ENCODE measurements at regions not wholly inside any gene's neighbourhood (a gene's known extent, or its start where the extent isn't known, plus 50 kb on each side); places are given as distances from the start of the nearest gene placed in this dataset.

DNA sequence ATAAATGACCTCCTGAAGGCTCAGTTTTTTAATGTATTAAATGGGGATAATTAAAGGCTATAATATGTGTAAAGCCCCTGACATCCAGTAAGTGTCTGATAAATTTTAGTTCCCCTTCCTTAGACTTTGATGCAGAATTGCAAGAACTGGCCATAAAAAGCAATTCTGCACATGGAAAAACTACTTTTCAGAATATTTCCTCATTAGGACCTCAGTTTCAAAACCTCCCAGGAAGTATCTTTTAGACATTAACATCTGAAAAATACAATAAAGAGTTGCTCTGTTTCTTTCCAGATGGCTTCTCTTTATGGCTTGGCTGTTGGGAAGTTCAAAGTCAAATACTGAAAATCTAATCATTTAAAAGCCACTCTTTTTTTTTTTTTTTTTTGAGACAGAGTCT is 106.3 kb upstream of the ZNF217 start:
- no peak for DNase-seq
- in situ Hi-C loops (cut with HindIII; ENCODE audit: low pct_ligation_motif_present, low pct_unique_long_range_greater_than_20kb, low sequenced_read_pairs): no loop called here

DNA sequence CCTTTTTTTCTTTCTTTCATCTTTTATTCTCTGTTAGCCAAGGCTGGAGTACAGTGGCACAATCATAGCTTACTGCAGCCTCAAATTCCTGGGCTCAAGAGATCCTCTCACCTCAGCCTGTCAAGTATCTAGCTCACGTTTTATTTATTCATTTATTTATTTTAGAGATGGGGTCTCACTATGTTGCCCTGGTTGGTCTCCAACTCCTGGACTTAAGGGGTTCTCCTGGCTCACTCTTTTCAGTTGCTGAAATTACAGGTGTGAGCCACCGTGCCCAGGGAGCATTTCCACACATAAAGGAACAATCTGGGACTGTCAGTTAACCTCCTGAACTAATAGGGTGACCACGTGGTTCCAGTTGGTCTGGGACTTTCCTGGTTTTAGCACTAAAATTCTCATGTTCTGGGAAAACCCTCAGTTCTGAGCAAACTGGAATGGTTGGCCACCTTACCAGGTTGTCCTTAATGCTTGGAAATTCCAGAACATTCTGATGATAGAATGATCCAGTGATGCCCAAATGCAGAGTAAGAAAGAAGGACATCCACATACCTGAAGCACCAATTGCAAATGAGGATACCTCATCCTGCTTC is 105.5 kb upstream of the ZNF217 start:
- DNase-seq: no peak
- in situ Hi-C loops (cut with HindIII; ENCODE audit: low pct_ligation_motif_present, low pct_unique_long_range_greater_than_20kb, low sequenced_read_pairs): no loop called here

DNA sequence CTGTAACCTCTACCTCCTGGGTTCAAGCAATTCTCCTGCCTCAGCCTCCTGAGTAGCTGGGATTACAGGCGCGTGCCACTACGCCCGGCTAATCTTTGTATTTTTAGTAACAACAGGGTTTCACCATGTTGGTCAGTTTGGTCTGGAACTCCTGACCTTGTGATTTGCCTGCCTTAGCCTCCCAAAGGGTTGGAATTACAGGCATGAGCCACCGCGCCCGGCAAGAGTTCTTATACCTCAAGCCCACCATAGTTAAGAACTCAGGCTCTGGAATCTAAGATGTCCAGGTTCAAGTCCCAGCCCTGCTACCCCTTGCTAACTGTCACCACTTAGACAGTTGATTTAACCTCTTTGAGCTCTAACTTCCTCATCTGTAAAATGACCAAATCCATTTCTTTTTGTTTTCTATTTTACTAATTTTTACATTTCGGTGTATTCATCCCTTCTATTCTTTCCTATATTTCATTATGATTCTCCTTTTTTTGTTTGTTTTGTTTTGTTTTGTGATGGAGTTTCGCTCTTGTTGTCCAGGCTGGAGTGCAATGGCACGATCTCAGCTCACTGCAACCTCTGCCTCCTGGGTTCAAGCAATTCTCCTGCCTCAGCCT is 104.8 kb upstream of the ZNF217 start:
- in situ Hi-C loops (cut with HindIII; ENCODE audit: low pct_ligation_motif_present, low pct_unique_long_range_greater_than_20kb, low sequenced_read_pairs): no loop called here
- no peak for DNase-seq

- in situ Hi-C loops (cut with HindIII; ENCODE audit: low pct_ligation_motif_present, low pct_unique_long_range_greater_than_20kb, low sequenced_read_pairs): no loop called here
These were observed 102.3 kb upstream of the ZNF217 start for GRCh38 chr20:53695797-53696527.

GRCh38 chr20:53693262-53693871 is 99.7 kb upstream of the ZNF217 start:
- DNase-seq: no peak
- in situ Hi-C loops (cut with HindIII; ENCODE audit: low pct_ligation_motif_present, low pct_unique_long_range_greater_than_20kb, low sequenced_read_pairs): no loop called here

More at GRCh38 chr20:53695797-53696527, 102.3 kb upstream of the ZNF217 start:
- no peak for DNase-seq

GRCh38 chr20:53692465-53693067 is 98.9 kb upstream of the ZNF217 start:
- DNase-seq: no peak
- in situ Hi-C loops (cut with HindIII; ENCODE audit: low pct_ligation_motif_present, low pct_unique_long_range_greater_than_20kb, low sequenced_read_pairs): no loop called here

GRCh38 chr20:53691811-53692192 is 98.2 kb upstream of the ZNF217 start:
- no peak for DNase-seq
- in situ Hi-C loops (cut with HindIII; ENCODE audit: low pct_ligation_motif_present, low pct_unique_long_range_greater_than_20kb, low sequenced_read_pairs): no loop called here

DNA sequence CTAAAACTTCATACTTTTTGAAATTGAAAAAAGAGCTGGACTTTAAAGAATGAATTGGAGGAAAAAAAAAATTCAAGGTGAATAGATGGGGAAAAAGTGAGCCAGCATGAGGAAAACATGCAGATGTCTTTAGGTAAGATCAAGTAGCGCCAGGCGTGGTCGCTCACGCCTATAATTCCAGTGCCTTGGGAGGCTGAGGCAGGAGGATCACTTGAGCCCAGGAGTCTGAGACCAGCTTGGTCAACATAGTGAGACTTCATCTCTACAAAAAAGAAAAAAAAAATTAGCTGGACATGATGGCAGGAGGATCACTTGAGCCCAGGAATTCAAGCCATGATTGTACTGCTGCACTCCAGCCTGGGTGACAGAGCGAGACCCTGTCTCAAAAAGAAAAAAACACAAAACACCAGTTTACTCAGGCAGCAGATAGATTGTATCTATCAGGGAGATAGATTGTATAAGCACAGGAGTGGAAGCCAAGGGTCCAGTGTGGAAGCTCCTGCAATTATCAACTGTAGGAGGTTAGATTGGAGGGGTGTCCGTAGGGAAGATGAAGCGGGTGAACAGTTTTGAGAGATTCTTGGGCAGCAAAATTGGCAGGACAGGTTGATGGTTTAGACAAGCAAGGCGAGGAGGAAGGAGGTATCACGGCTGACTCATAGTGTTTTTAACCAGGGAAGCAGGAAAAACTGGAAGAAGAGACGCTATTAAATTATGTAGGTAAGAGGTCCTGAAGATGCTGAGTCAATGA is 97.6 kb upstream of the ZNF217 start:
- in situ Hi-C loops (cut with HindIII; ENCODE audit: low pct_ligation_motif_present, low pct_unique_long_range_greater_than_20kb, low sequenced_read_pairs): no loop called here
- DNase-seq: no peak

DNA sequence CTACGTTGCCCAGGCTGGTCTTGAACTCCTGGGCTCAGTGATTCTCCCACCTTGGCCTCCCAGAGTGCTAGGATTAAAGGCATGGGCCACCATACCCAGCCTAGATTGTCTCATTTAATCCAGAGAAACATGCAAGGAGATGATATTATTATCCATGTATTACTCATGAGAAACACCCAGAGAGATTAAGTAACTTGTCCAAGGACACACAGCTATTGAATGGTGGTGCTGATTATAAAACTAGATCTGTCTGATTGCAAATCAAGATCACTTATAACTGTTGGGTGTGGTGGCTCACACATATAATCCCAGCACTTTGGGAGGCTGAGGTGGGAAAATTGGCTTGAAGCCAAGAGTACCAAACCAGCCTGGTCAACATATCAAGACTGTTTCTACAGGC is 94.4 kb upstream of the ZNF217 start:
- no peak for DNase-seq
- in situ Hi-C loops (cut with HindIII; ENCODE audit: low pct_ligation_motif_present, low pct_unique_long_range_greater_than_20kb, low sequenced_read_pairs): no loop called here

- in situ Hi-C loops (cut with HindIII; ENCODE audit: low pct_ligation_motif_present, low pct_unique_long_range_greater_than_20kb, low sequenced_read_pairs): no loop called here
- no peak for DNase-seq
These were observed 91.5 kb upstream of the ZNF217 start for GRCh38 chr20:53685070-53685595.

DNA sequence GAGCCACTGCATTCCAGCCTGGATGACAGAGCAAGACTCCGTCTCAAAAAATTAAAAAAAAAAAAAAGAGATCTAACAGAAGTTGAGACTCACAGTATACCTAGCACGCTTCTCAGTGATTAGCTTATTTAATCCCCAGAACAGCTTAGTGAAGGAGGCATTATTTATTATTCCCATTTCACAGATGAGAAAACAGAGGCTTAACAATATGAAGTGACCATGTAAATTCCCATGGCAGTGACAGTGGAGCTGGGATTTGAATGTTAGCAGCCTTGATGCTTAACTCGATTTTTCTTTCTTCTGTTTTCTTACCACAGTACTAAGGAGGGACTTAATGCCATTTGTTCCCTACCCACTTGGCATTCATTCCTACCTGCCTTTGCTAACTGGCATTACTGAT is 89.9 kb upstream of the ZNF217 start:
- in situ Hi-C loops (cut with HindIII; ENCODE audit: low pct_ligation_motif_present, low pct_unique_long_range_greater_than_20kb, low sequenced_read_pairs): no loop called here
- no peak for DNase-seq

DNA sequence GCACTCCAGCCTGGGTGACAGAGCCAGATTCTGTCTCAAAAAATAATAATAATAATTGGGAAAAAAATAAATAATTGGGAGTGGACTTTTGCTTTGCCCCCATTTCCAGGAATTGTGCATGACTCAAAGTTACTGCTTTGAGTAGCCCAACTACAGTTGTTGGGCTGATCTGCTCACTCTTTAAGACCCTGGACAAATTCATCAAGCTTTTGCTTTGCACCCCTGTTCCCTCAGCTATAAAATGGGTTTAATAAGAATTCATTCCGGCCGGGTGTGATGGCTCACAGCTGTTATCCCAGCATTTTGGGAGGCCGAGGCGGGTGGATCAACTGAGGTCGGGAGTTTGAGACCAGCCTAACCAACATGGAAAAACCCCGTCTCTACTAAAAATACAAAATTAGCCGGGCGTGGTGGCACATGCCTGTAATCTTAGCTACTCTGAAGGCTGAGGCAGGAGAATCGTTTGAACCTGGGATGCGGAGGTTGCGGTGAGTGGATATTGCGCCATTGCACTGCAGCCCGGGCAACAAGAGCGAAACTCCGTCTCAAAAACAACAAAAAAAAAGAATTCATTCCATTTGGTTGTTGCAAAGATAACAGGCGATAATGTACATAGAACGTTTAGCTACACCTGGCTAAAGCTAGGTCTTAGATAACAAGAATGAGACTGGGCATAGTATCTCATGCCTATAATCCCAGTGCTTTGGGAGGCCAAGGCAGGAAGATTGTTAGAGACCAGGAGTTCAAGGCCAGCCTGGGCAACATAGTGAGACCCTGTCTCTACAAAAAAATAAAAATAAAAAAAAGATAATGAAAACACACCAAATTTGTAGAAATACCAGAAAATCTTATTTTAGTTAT is 87.9 kb upstream of the ZNF217 start:
- in situ Hi-C loops (cut with HindIII; ENCODE audit: low pct_ligation_motif_present, low pct_unique_long_range_greater_than_20kb, low sequenced_read_pairs): no loop called here
- no peak for DNase-seq

DNA sequence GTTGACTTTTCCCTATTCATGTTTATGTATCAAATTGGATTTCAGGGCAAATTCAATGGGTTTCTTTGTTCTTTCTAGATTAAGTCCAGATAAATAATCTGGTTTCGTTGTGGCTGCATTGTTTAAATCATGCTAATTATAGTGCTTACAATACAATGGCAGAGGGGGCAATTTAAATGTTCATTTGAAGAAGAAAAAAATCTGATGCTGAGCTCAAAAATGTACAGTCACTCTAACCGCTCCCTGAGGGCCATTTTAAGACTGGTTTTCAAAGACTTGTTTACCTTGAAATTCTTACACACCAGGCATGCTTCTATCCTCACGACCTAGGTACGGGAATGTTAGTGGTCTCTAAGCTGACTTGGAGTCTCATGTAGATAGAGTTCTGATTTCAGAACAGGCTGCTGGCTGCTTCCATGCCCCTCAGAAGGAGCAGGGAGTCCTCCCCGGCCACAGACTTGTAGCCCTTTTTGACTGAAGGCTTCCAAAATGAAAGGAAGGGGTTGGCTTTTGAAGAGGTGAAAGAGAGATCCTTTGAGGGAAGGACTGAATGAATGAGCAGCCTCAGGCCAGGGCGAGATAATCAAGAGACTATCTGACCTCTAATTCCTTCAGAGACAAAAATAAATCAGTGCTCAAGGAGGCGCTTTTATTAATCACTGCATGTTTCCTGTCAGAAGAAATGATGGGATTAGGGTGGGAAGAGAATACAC is 86.1 kb upstream of the ZNF217 start:
- in situ Hi-C loops (cut with HindIII; ENCODE audit: low pct_ligation_motif_present, low pct_unique_long_range_greater_than_20kb, low sequenced_read_pairs): no loop called here
- no peak for DNase-seq

- in situ Hi-C loops (cut with HindIII; ENCODE audit: low pct_ligation_motif_present, low pct_unique_long_range_greater_than_20kb, low sequenced_read_pairs): no loop called here
- no peak for DNase-seq
These were observed 85.5 kb upstream of the ZNF217 start for GRCh38 chr20:53678990-53679596.

DNA sequence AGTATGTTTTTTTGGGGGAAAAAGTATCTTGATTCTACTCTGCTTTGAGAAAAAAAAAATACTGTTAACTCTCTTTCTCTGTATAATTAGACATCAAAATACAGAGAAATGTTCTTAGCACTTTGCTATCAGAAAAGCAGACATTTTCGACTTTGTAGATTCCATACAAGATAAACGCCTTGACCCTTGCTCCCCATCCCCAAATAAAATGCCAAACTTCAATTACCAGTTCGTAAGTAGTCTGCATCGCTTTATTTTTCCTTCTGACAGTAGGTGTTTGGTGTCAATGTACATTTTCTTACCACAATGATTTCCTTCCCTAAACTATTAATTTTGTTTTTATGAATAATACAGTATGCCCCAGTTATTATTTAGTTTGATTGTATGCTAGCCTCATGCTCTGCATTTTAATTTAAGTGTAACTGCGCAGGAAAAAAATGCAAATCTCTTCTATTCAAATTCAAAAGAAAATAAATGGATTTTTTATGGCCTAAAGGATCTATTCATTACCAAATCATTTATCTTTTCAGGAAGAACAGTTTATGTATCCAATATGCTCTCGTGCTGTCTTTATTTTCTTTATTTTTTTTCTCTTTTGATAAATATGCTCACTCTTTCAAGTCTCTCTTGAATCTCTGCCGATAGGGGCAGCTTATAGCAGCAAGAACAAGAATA is 84.8 kb upstream of the ZNF217 start:
- in situ Hi-C loops (cut with HindIII; ENCODE audit: low pct_ligation_motif_present, low pct_unique_long_range_greater_than_20kb, low sequenced_read_pairs): no loop called here

More for the DNA sequence above, 84.8 kb upstream of the ZNF217 start:
- DNase-seq: no peak
